SU-DHL-6 (cell line): ENCODE measurements at regions not wholly inside any gene's neighbourhood (a gene's known extent, or its start where the extent isn't known, plus 50 kb on each side); places are given as distances from the start of the nearest gene placed in this dataset.

Experiments used
- H2AFZ ChIP-seq: fragments of 200-600 bp; sonication (generic); 2 replicates; pipeline ENCODE4 v1.6.1; 2014; ENCODE audit warnings: low read depth, mild to moderate bottlenecking, moderate library complexity, mixed read lengths, antibody characterized with exemption, low read length; ENCODE audit not compliant: severe bottlenecking
- H3F3A ChIP-seq: fragments of 200-600 bp; shearing (Covaris generic); 2 replicates; pipeline ENCODE4 v1.6.0; 2016; ENCODE audit warnings: antibody characterized with exemption, mild to moderate bottlenecking; ENCODE audit not compliant: insufficient read depth
- H3K27ac ChIP-seq: fragments of 200-600 bp; sonication (generic); 2 replicates; pipeline ENCODE4 v1.5.1; 2016; ENCODE audit warnings: low read depth, mild to moderate bottlenecking, low read length, moderate library complexity, mixed read lengths
- H3K27me3 ChIP-seq: fragments of 200-600 bp; sonication (generic), shearing (Covaris generic); 2 replicates; pipeline ENCODE4 v1.6.0; 2014; ENCODE audit warnings: mild to moderate bottlenecking, low read length
- H3K36me3 ChIP-seq: fragments of 200-600 bp; sonication (generic); 2 replicates; pipeline ENCODE4 v1.6.1; 2014; ENCODE audit warnings: mild to moderate bottlenecking, low read length, mixed read lengths
- H3K4me2 ChIP-seq: fragments of 300-600, 200-600 bp; shearing (Covaris generic), sonication (generic); 2 replicates; pipeline ENCODE4 v1.6.0; 2014; ENCODE audit warnings: low read length, low read depth, mild to moderate bottlenecking; ENCODE audit not compliant: poor library complexity, severe bottlenecking
- H3K4me3 ChIP-seq: fragments of 200-600 bp; sonication (generic); 2 replicates; pipeline ENCODE4 v1.5.1; 2014; ENCODE audit warnings: antibody characterized with exemption, low read length, mild to moderate bottlenecking, mixed read lengths; ENCODE audit not compliant: insufficient read depth, poor library complexity, severe bottlenecking
- H3K79me2 ChIP-seq: fragments of 200-600 bp; sonication (generic); 2 replicates; pipeline ENCODE4 v1.6.1; 2014; ENCODE audit warnings: mild to moderate bottlenecking, low read length, moderate library complexity; ENCODE audit not compliant: insufficient read depth
- H3K9ac ChIP-seq: fragments of 200-600 bp; sonication (generic); 2 replicates; pipeline ENCODE4 v1.7.0; 2014; ENCODE audit warnings: mild to moderate bottlenecking, low read length
- H3K9me2 ChIP-seq: fragments of 200-600 bp; sonication (generic); replicated peaks from 2 replicates; pipeline ENCODE4 v1.6.1; 2014; ENCODE audit warnings: low read length; ENCODE audit not compliant: insufficient read depth
- H3K9me3 ChIP-seq: fragments of 200-600 bp; sonication (generic); 2 replicates; pipeline ENCODE4 v1.6.1; 2014; ENCODE audit warnings: low read length, mixed read lengths; ENCODE audit not compliant: insufficient read depth
- H4K20me1 ChIP-seq: fragments of 200-600 bp; sonication (generic); 2 replicates; pipeline ENCODE4 v1.6.1; 2014; ENCODE audit warnings: low read depth, mild to moderate bottlenecking, antibody characterized with exemption, low read length, moderate library complexity, mixed read lengths
- CTCF ChIP-seq: fragments of 200-600 bp; sonication (generic); IDR thresholded peaks from one replicate; pipeline ENCODE4 v1.5.1; 2017; ENCODE audit warnings: antibody characterized with exemption, mild to moderate bottlenecking, low read length, moderate library complexity; ENCODE audit not compliant: insufficient read depth, poor library complexity, severe bottlenecking
- EZH2phosphoT487 ChIP-seq: fragments of 200-600 bp; sonication (generic), shearing (Covaris generic); conservative IDR thresholded peaks from 2 replicates; pipeline ENCODE4 v1.6.1; 2018; ENCODE audit warnings: mild to moderate bottlenecking, antibody characterized with exemption, low read length, moderate library complexity, mixed read lengths

GRCh38 chr1:115507901-115508300 lies 133.9 kb upstream of the VANGL1 start:
- no peak overlapping the region for H3K9ac ChIP-seq
- H3K4me3 ChIP-seq, result no peak overlapping the region
- H3K27ac ChIP-seq, result no peak overlapping the region
- H3K27me3 ChIP-seq, result no peaks in the 10 kb centered on the region
- no peaks in the 10 kb centered on the region for H3K79me2 ChIP-seq
- H2AFZ ChIP-seq, result no peak overlapping the region
- H3K4me2 ChIP-seq, result no peak overlapping the region
- H3F3A ChIP-seq, result no peaks in the 10 kb centered on the region
- H3K36me3 ChIP-seq, result no peaks in the 10 kb centered on the region
- no peaks in the 10 kb centered on the region for H3K9me3 ChIP-seq
- TF ChIP-seq CTCF, result no peak
- TF ChIP-seq EZH2phosphoT487, result no peak
- H4K20me1 ChIP-seq, result no peaks in the 10 kb centered on the region
- H3K9me2 ChIP-seq, result no peaks in the 10 kb centered on the region

DNA sequence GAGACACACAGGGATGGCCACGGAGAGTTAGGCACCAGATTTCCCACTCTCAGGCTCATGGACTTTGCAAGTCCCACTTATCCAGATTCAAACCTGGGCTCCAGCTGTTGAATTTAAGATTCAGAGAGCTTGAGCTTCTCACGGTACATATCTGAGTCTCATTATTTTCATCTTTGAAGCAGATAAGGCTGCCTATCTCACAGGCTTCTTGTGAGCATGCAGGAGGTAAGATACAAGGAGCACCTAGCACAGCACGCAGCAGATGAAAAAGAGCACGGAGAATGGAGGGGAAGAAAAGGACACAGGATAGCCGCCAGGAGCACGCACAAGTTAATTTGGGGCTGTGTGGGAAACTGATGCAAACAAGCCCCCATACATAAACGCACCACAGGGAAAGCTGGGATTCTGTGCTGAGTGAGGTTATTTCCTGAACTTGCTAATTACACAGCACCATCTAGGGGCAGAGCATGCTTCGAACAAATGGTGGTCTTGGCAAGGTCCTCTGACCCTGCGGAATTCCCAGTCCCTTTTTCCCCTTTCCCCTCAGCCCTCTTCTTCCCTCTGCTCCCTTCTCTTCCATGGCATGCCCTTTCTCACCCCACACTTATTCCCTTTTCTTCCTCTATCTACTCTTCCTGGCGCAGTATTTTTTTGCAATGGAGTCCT lies 134.7 kb upstream of the VANGL1 start:
- no peaks in the 10 kb centered on the region for H3K36me3 ChIP-seq
- H3K9me3 ChIP-seq, result no peaks in the 10 kb centered on the region
- H3K9me2 ChIP-seq, result no peaks in the 10 kb centered on the region
- H3K79me2 ChIP-seq, result no peaks in the 10 kb centered on the region
- no peaks in the 10 kb centered on the region for H3K27me3 ChIP-seq
- no peak overlapping the region for H3K9ac ChIP-seq
- no peak overlapping the region for H3K4me2 ChIP-seq
- H2AFZ ChIP-seq, result no peak overlapping the region
- H4K20me1 ChIP-seq, result no peaks in the 10 kb centered on the region
- no peak overlapping the region for H3K4me3 ChIP-seq
- TF ChIP-seq CTCF (peak; percentile 8), EZH2phosphoT487 (no peak)
- no peak overlapping the region for H3K27ac ChIP-seq
- no peaks in the 10 kb centered on the region for H3F3A ChIP-seq

- Histone ChIP-seq H3K27ac (no peak overlapping the region), H3K9me2 (no peaks in the 10 kb centered on the region), H3K27me3 (no peaks in the 10 kb centered on the region), H3K36me3 (no peaks in the 10 kb centered on the region), H3K9me3 (no peaks in the 10 kb centered on the region), H3K9ac (no peak overlapping the region), H3K79me2 (no peaks in the 10 kb centered on the region), H3F3A (no peaks in the 10 kb centered on the region), H3K4me2 (no peak overlapping the region), H3K4me3 (no peak overlapping the region), H4K20me1 (no peaks in the 10 kb centered on the region), H2AFZ (no peak overlapping the region)
- TF ChIP-seq EZH2phosphoT487 (no peak), CTCF (no peak)
These were observed 135.3 kb upstream of the VANGL1 start for GRCh38 chr1:115506518-115506917.
